Epithelial cell of esophagus (primary cell): ENCODE measurements at regions not wholly inside any gene's neighbourhood (a gene's known extent, or its start where the extent isn't known, plus 50 kb on each side); places are given as distances from the start of the nearest gene placed in this dataset.

Experiments used
- DNase-seq: peaks from one replicate; pipeline ENCODE4 v3.0.0; 2010; ENCODE audit warnings: low read depth
- H3K4me3 ChIP-seq: 2 replicates; pipeline ENCODE4 v1.5.1; 2011; ENCODE audit warnings: mild to moderate bottlenecking, low read length, control low read depth
- CTCF ChIP-seq: IDR thresholded peaks from 2 replicates; pipeline ENCODE4 v1.5.1; 2011; ENCODE audit warnings: low read depth, mild to moderate bottlenecking, low read length, control low read depth, inconsistent platforms; ENCODE audit not compliant: insufficient read depth; ENCODE audit errors: missing control alignments

GRCh38 chrX:10828036-10828435, 207.7 kb upstream of the MID1 start:
- DNase-seq, result no peak
- TF ChIP-seq CTCF, result no peak
- H3K4me3 ChIP-seq, result no peak overlapping the region

- no peak overlapping the region for H3K4me3 ChIP-seq
- DNase-seq, result no peak
- TF ChIP-seq CTCF, result no peak
Measured at GRCh38 chrX:10828640-10829039, 208.3 kb upstream of the MID1 start.

- no peak for TF ChIP-seq CTCF
- DNase-seq, result no peak
- H3K4me3 ChIP-seq, result no peak overlapping the region
Measured at GRCh38 chrX:10831716-10832502, 211.5 kb upstream of the MID1 start.

GRCh38 chrX:10833299-10834169, 213.1 kb upstream of the MID1 start:
- DNase-seq, result peak; percentile 75
- TF ChIP-seq CTCF, result no peak
- H3K4me3 ChIP-seq, result peak overlapping the region; percentile 44

- H3K4me3 ChIP-seq, result no peak overlapping the region
- no peak for TF ChIP-seq CTCF
- no peak for DNase-seq
Measured at GRCh38 chrX:10841579-10841978, 221.2 kb upstream of the MID1 start.

GRCh38 chrX:10842646-10843045, 222.3 kb upstream of the MID1 start:
- no peak for TF ChIP-seq CTCF

GRCh38 chrX:10847333-10847732, 226.9 kb upstream of the MID1 start:
- no peak for DNase-seq

More at GRCh38 chrX:10842646-10843045, 222.3 kb upstream of the MID1 start:
- DNase-seq, result no peak
- no peak overlapping the region for H3K4me3 ChIP-seq

More at GRCh38 chrX:10847333-10847732, 226.9 kb upstream of the MID1 start:
- TF ChIP-seq CTCF, result no peak
- H3K4me3 ChIP-seq, result no peak overlapping the region
